Nucleus accumbens (tissue), 56 donors: ENCODE measurements at regions not wholly inside any gene's neighbourhood (a gene's known extent, or its start where the extent isn't known, plus 50 kb on each side); places are given as distances from the start of the nearest gene placed in this dataset.
A peak's percentile ranks its signal among the peaks of the same experiment; 100 is the strongest.
"Not testable (repeated sequence)": the region's sequence is repeated elsewhere in the genome, so short reads cannot be mapped to it uniquely, and the experiment has no call there.

Source experiments
- DNase-seq, 56 donors: peaks; one replicate each; lab custom pipeline; 2025; lab: John Stamatoyannopoulos, UW

DNA sequence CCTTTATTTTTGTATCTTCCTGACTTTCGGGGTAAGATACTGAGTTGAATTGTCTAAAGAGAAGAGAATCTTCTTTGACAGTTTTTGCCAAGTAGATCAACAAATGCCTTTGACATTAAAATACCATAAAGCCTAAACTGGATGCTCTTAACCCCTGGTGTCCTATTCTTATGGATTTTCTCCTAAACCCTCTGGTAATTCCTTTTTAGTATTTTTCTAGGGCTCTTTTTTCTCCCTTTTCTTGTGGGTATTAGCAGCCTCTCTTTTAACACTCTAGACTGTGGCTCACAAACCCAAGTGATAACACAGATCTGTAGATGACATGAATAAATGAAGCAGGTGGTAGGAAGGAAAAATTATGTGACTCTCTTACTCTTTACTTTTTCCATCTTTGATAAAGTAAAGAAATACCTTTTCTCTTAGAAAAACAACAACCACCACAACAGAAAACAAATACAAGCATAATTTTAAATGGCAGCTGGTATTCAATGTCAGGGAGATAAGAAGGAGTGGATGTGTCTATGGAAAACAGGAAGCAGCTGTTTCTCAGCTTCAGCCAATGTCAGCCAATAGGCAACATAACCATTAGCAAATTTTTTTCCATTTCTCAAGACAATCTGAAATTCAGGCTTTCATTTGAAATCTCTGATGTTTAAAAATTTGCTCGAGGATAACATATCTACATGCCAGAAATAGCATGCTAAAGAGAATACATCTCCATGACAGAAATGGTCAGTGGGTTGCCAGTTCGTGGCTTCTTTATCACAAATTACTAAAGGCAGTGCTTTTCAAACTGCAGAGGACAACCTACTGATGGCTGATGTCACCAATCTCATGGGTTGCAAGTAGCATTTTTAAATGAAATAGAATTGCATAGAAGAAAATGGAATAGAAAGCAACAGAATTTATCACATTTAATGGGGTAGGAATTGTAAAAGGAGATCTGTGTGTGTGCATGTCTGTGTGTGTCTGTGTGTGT lies 123.1 kb upstream of the KRR1 start:
- DNase-seq: no peak

DNA sequence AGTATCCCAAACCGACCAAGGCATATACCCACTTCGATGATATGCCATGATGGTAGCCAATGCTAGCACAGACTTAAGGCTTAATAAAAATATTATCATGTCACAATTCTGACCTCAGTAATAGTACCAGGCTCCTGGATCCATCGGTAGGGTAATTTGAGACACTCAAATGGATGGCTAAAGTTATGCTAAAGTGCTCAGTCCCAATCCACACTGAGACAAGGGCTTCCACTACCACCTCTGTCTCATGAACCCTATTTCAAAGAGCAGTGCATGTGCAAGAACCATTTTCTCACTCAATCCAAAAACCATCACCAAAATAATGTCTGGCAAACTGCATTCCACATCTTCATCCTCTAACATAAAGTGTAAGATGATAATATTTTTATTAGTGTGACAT lies 122.4 kb upstream of the KRR1 start:
- no peak for DNase-seq

DNA sequence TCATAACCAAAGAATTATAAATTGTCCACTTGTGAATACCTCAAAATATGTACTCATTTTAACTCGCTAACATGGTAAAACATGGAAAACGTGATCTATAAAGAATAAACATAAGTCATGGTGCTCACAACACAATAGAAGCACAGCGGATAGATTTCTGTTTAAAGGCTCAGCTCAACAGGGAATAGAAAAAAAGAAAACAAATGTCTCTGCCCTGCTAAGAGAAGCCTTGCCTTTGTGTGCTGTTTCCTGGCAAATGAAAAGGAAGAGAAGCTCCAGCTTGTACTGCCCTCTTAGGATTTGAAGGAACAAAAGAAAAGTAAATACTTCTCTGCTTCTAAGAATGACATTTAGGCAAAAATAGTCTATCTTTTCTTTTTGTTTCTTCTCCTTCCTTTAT lies 121.0 kb upstream of the KRR1 start:
- DNase-seq: no peak

DNA sequence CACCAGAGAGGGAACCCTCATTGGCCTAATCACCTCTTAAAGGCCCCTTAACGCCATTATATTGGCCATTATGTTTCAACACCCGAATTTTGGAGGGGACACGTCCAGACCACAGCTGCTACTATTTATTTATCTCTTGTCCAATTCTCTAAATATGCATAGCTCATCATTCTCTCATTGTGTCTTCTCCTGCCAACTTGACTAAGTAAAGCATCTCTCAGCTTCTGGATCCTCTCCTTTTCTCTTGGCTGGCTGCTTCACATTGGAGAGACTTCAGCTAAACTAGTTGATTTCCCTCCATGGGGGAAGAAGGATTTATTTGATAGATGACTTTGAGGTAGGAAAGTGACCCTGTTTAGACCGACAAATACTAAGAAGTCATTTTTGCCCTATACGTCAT lies 120.4 kb upstream of the KRR1 start:
- no peak for DNase-seq

DNA sequence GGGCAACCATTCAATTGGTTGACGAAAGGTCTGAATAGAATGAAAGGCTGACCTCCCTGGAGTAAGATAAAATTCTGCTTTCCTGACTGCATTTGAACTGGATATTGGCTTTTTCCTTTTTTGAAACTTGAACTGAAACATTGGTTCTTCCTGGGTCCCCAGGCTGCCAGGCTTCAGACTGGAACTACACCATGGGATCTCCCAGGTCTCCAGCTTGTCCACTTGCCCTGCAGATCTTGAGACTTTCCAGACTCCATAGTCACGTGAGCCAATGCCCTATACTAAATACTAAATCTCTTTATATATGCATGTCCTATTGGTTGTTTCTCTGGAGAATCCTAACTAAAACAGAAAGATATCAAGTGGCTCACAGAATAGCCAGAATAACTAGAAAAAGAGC lies 118.7 kb upstream of the KRR1 start:
- DNase-seq: no peak

DNA sequence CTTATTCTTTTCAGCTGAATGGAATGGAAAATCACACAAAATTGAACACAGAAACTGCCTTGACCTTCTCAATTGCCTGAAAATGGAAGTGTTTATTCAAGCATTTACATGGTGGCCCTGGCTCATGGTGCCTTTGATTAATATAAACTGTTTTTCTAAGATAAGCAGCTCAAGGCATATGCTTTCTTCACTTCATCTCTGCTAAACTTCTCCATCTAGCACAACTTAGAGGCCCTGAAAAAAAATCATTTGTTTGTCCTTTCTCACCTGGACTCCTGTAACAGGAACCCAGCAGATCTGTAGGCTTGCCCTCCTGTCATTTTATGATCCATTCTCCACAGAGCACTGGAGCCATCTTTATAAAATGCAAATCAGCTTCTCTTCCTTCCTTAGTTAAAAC lies 117.5 kb upstream of the KRR1 start:
- no peak for DNase-seq

DNA sequence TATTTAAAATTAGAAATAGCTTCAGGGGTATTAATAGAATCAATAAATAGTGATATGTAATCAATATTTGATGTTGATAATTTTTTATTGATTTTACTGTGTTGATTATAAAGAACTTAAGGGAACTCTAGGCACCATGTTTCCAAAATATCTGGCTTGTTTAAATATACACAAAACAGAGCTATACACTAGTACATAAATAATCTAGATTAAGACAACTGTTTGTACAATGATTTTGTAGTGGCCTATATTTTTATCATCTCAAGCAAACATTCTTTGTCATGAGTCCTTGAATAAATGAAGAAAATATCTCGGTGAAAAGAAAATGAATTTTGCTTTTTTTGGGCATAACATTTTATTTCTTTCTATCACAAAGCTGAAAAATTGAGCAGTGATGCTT lies 117.1 kb upstream of the KRR1 start:
- DNase-seq: no peak

DNA sequence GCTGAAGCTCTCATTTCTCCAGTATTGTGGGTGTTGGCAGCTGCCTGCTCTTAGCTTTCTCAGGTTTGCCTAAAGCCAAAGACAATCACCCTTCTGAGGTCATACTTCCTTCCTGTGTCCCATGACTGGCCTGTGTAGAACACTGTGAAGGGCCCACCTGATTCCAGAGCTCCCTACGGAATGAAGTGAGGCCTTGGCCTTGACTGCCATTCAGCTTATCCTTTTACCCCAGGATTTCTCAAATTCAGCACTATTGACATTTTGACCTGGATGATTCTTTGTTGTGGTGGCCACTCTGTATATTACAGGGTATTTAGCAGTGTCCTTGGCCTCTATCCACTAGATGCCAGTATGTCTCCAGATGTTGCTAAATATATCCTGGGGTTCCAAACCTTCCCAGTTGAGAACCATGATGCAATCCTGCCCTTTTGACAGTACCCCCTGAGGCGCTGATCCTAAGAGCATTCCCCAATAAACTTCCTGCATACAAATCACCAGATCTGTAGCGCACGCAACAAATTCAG lies 112.3 kb upstream of the KRR1 start:
- DNase-seq: no peak

DNA sequence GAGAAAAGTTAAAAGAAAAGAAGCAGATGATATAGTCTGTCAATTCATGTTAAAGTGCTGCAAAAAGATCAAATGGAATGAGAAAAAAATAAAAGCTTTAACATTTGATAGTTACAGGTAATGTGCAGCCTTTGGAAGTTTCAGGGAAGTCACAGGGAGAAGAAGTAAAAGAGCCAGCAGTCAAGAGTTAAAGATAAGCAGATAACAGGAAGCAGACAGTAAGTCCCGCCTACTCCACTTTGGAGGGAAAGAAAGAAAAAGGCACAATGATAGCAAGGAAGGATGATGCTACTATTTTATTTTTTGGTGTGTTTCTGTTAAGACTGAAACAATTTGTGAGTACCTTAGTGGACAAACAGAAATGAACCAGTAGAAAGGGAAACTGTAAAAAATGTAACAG lies 111.1 kb upstream of the KRR1 start:
- DNase-seq: no peak

DNA sequence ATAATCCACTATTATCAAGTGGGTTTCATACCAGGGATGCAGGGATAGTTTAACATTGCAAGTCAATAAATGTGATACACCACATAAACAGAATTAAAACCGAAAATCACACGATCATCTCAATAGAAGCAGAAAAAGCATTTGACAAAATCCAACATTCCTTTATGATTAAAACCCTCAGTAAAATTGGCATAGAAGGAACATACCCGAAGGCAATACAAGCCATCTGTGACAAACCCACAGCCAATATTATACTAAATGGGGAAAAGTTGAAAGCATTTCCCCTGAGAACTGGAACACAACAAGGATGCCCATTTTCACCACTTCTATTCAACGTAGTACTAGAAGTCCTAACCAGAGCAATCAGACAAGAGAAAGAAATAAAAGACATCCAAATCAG lies 103.0 kb upstream of the KRR1 start:
- DNase-seq: not testable (repeated sequence)

DNA sequence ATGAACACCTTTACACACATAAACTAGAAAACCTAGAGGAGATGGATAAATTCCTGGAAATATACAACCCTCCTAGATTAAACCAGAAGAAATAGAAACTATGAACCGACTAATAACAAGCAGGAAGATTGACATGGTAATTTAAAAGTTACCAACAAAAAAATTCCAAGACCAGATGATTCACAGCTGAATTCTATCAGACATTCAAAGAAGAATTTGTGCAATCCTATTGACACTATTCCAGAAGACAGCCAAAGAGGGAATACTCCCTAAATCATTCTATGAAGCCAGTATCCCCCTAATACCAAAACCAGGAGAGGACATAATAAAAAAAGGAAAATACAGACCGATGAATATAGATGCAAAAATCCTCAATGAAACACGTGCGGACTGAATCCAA lies 102.6 kb upstream of the KRR1 start:
- no peak for DNase-seq

DNA sequence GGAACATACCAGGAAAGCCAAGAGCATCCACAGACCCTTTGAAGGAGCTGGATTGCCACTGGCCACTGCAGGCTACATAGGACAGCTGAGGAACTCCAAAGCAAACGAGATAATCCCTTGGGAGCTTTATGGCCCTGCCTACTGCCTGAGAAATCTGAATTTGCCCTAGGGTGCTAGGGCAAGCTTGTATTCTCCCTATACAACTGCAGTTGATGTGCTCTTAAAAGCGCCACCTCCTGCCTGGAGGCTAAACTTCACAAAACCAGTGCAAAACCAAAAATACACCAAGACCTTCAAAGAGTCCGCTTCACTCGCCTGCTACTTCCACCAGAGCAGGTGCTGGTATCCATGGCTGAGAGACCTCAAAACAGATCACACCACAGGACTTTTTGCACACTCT lies 99.6 kb upstream of the KRR1 start:
- DNase-seq: no peak

DNA sequence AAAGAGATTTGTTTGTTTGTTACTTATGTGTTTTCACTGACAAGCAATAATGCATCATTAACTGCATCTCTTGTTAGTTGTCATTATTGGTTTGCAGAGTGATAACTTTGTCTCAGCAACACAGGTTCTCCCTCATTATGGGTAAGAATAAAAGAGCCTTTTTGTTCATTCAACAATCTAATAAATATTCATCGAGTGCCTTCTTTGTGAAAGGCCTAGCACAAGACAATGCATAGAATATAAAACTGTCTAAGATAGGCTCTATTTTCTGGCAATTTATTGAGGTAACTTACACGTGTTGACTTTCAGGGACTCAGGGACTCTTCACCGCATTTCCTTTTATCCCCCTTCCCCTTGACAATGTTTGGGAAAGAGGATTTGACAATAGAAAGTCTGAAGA lies 95.5 kb upstream of the KRR1 start:
- no peak for DNase-seq

DNA sequence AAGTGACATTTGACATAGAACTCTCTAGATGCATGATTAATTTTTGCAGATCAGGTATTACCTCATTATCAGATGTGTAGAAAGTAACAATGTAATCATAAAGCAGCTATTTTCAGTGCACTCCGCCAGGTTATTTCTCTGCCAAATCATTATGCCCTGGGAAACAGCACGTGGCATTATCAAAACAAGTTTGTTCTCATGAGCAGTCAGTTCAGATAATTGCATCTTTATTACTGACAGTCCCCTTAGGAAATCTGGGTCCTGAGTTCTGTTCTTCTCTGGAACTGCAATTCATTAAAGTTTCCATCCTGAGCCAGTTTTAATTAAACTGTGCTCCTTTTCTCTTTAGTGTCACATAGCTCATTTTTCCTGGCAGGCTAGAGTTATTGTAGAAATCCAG lies 94.7 kb upstream of the KRR1 start:
- peak in 1 of 56 donors; percentile 5 for DNase-seq

DNA sequence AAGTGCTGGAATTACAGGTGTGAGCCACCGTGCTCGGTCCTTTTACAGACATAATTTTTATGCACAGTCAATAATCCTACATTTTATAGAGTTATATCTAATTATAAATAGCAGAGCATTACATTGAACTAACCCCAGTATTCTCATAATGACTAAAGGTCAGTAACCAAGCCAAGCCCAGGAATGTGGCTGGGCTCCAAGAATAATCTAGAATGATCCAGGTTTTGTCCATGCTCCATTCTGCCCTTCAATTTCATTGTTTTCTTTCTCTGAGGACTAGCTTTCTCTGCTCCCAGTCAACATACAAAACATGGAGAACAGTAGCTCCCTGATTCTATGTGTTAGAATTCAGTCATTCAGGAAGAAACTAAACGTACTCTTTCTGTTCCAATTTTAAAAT lies 92.1 kb upstream of the KRR1 start:
- DNase-seq: no peak

DNA sequence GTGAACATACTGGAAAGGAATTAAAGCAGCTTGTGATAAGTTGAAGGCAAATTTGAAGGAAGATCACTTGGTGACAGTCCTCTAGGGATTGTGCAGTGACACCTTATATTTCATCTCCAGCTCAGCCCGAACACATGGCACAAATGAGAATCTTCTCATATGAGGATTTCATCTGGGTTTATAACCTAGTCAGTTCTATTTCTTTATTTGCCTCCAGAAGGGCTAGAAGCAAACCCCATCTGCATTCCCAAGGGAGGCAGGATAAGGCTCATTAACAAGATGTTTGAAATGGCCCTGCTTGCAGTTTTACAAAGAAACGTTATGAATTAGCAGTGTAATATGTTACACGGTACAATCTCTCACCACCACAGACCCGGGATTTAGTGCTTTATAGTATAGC lies 90.7 kb upstream of the KRR1 start:
- no peak for DNase-seq

DNA sequence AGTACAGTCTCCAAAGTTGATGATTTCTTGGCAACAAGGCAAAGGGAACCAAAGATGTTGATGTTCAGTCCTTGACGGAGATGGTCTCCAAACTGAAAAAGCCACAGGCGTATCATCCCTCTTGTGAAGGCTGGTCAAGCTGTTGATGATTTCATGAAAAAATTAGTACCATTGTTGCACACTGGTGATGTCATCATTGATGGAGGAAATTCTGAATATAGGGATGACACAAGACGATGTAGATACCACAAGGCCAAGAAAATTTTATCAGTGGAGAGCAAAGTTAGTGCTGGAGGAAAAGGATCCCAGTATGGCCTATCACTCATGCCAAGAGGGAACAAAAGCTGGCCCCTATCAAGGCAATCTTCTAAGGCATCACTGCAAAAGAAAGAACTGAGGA lies 88.7 kb upstream of the KRR1 start:
- DNase-seq: no peak

DNA sequence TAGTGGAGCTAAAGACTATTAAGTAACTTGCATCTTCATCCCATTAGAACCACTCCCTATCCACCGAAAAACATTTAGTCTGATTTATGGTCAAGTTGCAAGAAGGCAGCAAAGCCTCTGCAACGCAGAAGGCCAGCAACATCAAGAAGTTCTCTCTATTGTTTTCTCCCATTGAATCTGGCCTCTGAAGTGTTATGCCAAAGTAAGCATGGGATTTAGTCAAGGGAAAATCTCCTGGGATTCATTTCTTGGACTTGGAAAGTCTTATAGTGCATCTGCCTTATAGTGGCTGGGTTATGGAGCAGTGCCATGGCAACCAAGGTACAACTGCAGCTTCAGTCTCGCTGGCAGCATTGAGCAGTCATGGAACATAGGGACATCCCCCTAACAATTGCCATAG lies 87.7 kb upstream of the KRR1 start:
- no peak for DNase-seq

DNA sequence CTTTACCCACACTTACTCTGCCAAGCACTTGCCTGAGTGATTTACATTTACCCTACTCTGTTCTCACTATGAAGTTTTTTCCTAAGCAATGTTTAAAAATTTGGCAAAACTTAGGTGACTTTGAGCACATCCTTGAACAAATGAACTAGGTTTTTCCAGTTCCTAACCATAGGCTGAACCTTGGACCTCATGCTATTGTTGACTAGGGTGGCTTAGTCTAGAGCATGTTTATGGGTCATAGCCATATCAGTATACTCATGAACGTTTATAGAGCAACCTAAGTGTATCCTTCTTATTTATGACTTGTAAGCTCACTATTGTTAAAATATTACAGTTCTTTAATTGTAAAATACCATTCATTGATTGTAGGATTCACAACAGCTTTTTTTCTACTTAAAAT lies 85.0 kb upstream of the KRR1 start:
- DNase-seq: no peak

DNA sequence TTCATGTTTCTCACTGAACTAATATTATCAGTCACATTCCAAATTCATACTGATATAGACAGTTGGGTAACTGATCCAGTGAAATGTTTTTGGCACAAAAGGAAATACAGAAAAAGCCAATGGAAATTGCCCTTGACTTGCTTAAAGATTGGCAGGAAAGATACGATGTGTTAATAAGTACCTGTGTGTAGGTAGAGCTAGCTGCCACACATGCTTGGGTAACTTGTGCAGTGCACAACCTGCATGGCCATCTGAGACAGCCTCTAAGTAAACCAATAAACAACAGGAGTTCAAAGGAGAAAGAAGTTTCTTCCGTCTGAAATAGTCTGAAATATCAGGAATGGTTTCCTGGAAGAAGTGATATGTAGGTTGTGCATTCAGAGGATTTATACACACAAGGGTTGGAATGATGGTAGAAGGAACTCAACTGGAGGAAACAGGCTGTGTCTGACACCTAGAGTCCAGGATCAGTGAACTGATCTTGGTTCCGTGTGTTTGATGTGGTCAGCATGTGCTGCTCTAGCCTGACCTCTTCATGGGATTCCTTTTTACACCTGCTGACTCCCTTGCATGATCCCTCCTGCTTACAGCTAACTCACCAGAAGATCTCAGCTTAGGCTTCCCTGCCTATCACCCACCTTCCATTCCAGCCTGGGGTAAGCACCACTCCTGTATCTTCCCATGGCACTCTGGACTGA lies 81.4 kb upstream of the KRR1 start:
- no peak for DNase-seq

DNA sequence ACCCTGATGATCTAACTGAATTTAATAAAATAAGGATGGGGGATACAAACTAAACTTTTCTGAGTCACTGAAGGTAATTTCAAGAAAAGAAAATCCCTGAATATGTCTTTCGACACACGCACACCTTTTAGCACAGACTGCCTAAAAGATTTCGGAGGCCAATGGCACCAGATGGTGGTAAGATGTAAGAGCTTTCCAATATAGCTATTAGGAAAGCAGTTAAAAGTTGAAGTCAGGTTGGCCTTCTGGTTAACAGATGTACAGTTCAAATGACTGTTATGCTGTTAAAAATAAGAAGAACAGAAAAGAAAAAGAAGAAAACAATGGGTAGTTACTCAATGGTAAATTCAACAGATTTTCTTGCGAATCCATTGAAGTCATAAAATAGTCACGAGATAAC lies 80.7 kb upstream of the KRR1 start:
- DNase-seq: no peak

DNA sequence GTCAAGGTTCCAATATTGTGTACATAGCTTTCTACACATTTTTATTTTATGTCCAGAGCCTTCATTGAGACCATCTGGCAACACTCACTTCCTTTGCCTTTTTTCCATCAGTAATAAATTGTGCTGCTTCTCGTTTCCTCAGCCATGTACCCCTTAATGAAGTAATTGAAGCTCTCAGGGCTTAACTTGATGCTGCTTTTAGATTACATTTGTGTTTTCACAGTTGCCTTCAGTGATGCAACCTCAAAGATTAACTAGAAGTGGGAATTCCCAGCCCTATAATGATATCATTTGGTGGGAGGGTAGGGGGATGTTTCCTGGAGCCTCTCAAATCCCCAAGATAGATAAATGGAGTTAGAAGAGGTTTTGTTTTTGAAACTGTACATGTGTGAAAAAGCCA lies 80.2 kb upstream of the KRR1 start:
- no peak for DNase-seq
